Left kidney (tissue), 1 donor: ENCODE measurements at regions not wholly inside any gene's neighbourhood (a gene's known extent, or its start where the extent isn't known, plus 50 kb on each side); places are given as distances from the start of the nearest gene placed in this dataset.

ENCODE experiments used
- DNase-seq: peaks from one replicate; pipeline ENCODE4 v3.0.0-alpha.2; 2013

GRCh38 chr10:10532826-10533225 is 484.8 kb upstream of the CELF2 start:
- no peak for DNase-seq

- no peak for DNase-seq
Observed at GRCh38 chr10:10533437-10533836, 484.2 kb upstream of the CELF2 start.

GRCh38 chr10:10538326-10538725 is 479.3 kb upstream of the CELF2 start:
- no peak for DNase-seq

- no peak for DNase-seq
Observed at GRCh38 chr10:10540398-10540797, 477.3 kb upstream of the CELF2 start.

GRCh38 chr10:10542477-10542876 is 475.2 kb upstream of the CELF2 start:
- no peak for DNase-seq

- DNase-seq = no peak
Observed at GRCh38 chr10:10544890-10545289, 472.8 kb upstream of the CELF2 start.

- no peak for DNase-seq
Observed at GRCh38 chr10:10545771-10546170, 471.9 kb upstream of the CELF2 start.

GRCh38 chr10:10551596-10552301 is 465.9 kb upstream of the CELF2 start:
- DNase-seq = no peak

GRCh38 chr10:10552948-10553347 is 464.7 kb upstream of the CELF2 start:
- DNase-seq = no peak

GRCh38 chr10:10564081-10564794 is 453.4 kb upstream of the CELF2 start:
- DNase-seq = no peak

GRCh38 chr10:10576937-10577336 is 440.7 kb upstream of the CELF2 start:
- DNase-seq = no peak

GRCh38 chr10:10579709-10580108 is 438.0 kb upstream of the CELF2 start:
- DNase-seq = no peak

- no peak for DNase-seq
Observed at GRCh38 chr10:10584161-10584560, 433.5 kb upstream of the CELF2 start.

GRCh38 chr10:10587744-10588393 is 429.8 kb upstream of the CELF2 start:
- DNase-seq = no peak

- no peak for DNase-seq
Observed at GRCh38 chr10:10589540-10590303, 427.9 kb upstream of the CELF2 start.

- DNase-seq = peak; percentile 33
Observed at GRCh38 chr10:10591715-10592341, 425.8 kb upstream of the CELF2 start.

- no peak for DNase-seq
Observed at GRCh38 chr10:10596256-10596655, 421.4 kb upstream of the CELF2 start.

GRCh38 chr10:10598297-10598696 is 419.4 kb upstream of the CELF2 start:
- DNase-seq = no peak

GRCh38 chr10:10600004-10600403 is 417.7 kb upstream of the CELF2 start:
- DNase-seq = no peak

GRCh38 chr10:10605551-10606081 is 412.1 kb upstream of the CELF2 start:
- DNase-seq = no peak

GRCh38 chr10:10609379-10609955 is 408.2 kb upstream of the CELF2 start:
- DNase-seq = no peak
